ENCODE measurements at regions not wholly inside any gene's neighbourhood (a gene's known extent, or its start where the extent isn't known, plus 50 kb on each side); places are given as distances from the start of the nearest gene placed in this dataset.

DNA sequence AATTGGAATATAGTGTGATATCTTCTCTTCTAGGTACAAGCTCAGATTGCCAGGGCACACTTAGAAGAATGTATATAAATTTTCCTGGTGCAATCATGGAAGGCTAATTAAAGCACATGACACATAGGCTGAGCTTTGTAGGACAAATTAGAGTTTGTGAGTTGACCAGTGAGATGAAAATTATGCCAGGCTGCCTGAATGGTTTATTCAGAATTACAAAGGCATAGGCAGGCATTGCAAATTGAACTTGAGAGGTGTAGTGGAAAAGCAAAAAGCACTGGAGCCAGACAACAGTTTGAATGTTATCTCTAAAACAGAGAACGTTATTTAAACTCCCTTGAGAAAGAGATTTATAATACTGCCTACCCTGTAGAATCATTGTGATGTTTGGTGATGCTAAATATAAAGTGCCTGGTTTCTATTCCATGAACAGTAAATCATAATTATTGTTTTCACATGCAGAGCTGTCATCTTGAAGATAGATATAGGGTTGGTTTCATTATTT, 712.1 kb downstream of the TBC1D32 start:
- H3K27ac Mint-ChIP-seq: no peak overlapping the region
- ChIA-PET POLR2A (no interaction called here), CTCF (no interaction called here)
- H3K27me3 Mint-ChIP-seq: no peaks in the 10 kb centered on the region
- no peak overlapping the region for H3K4me3 Mint-ChIP-seq
- H3K4me1 Mint-ChIP-seq: no peaks in the 10 kb centered on the region
- H3K9me3 Mint-ChIP-seq: no peaks in the 10 kb centered on the region
- no peak for DNase-seq
- no peaks in the 10 kb centered on the region for H3K36me3 Mint-ChIP-seq (ENCODE audit: low read depth)

DNA sequence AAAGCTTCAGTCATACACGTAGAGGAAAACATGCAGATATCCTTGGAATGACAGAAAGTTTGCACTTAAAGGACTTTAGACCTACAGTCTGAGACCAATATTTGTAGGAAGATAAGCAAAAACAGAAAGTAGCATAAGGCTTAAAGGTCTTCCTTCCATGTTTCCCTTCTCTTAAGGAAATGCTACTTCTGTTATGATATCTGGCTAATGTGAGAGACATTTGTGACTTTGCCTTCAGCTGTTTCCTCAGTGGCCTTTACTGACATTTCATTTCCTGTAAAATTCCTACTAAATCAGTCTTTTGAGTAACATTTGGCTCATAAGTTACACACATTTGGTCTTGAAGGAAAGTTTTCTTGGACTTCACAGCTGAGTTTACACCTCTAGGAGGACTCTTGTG, 713.4 kb downstream of the TBC1D32 start:
- Mint-ChIP-seq H3K27ac (no peak overlapping the region), H3K27me3 (no peaks in the 10 kb centered on the region), H3K4me3 (no peak overlapping the region), H3K9me3 (no peaks in the 10 kb centered on the region), H3K4me1 (no peaks in the 10 kb centered on the region), H3K36me3 (ENCODE audit: low read depth) (no peaks in the 10 kb centered on the region)
- ChIA-PET CTCF (no interaction called here), POLR2A (no interaction called here)
- DNase-seq: no peak

- Mint-ChIP-seq H3K27me3 (no peaks in the 10 kb centered on the region), H3K36me3 (ENCODE audit: low read depth) (no peaks in the 10 kb centered on the region), H3K4me1 (no peaks in the 10 kb centered on the region), H3K9me3 (no peaks in the 10 kb centered on the region), H3K4me3 (no peak overlapping the region), H3K27ac (no peak overlapping the region)
- POLR2A ChIA-PET: no interaction called here
- DNase-seq: no peak
- CTCF ChIA-PET: no interaction called here
Measured at GRCh38 chr6:120615238-120615637, 719.0 kb downstream of the TBC1D32 start.

DNA sequence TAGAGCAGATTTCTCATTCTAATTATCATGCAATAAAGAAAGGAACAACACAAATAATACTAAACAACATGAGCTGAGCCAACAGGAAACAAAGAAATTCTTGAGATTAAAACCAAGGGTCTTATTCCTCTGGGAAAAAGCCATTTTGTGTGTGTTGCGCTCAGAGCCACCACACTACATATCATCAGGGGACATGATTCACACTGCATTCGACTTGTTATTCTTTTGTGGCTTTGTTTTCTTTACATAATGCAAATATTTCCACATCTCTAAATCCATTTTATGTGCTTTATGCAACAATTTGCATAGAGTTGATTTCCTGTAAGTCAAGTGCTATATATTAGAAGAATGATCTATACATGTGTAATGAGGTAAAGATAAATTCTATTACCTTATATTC, 719.6 kb downstream of the TBC1D32 start:
- Mint-ChIP-seq H3K9me3 (no peaks in the 10 kb centered on the region), H3K4me3 (no peak overlapping the region), H3K27me3 (no peaks in the 10 kb centered on the region), H3K4me1 (no peaks in the 10 kb centered on the region), H3K36me3 (ENCODE audit: low read depth) (no peaks in the 10 kb centered on the region), H3K27ac (no peak overlapping the region)
- ChIA-PET CTCF (no interaction called here), POLR2A (no interaction called here)
- no peak for DNase-seq

DNA sequence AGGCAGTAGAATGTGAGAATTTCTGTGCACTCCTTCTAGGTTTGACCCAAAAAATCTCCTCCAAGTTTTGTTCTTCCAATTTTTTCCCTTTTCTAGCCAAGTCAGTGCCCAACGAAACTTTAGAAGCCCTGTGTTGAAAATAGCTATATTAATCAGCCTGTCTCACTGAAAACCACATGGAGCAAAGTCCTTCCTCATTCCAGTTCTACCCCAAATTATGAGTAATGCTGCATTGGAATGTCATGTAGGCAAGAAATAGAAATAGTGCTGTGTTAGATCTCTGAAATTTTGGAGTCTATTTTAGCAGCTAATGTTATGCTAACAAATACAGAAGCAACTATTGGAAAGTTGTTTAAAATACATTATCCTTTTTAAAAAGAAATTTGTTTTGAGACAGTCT, 725.5 kb downstream of the TBC1D32 start:
- CTCF ChIA-PET: no interaction called here
- DNase-seq: no peak
- Mint-ChIP-seq H3K4me3 (no peak overlapping the region), H3K27me3 (no peaks in the 10 kb centered on the region), H3K9me3 (no peaks in the 10 kb centered on the region), H3K36me3 (ENCODE audit: low read depth) (no peaks in the 10 kb centered on the region), H3K27ac (no peak overlapping the region), H3K4me1 (no peaks in the 10 kb centered on the region)
- POLR2A ChIA-PET: no interaction called here

- Mint-ChIP-seq H3K27ac (no peak overlapping the region), H3K36me3 (ENCODE audit: low read depth) (no peaks in the 10 kb centered on the region), H3K9me3 (no peaks in the 10 kb centered on the region), H3K4me3 (no peak overlapping the region), H3K4me1 (no peaks in the 10 kb centered on the region), H3K27me3 (no peaks in the 10 kb centered on the region)
- POLR2A ChIA-PET: no interaction called here
- no peak for DNase-seq
- CTCF ChIA-PET: no interaction called here
Measured at GRCh38 chr6:120606743-120607142, 727.5 kb downstream of the TBC1D32 start.

DNA sequence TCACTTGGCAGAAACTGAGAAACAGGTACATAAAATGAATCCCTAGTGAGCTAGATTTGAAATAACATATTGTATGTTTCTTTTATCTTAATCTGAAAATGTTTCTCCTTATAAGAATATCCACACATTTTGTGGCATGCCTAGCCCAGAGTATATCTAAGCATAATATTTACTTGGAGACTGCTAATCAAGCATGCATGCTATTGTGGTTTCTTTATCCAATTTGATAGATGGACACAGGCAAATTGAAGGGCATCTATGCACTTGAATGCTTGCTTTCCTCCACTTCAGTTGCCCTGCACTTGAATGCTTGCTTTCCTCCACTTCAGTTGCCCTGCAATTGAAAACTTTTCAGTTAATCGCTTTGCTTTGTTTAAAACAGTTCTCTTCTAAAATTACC, 729.8 kb downstream of the TBC1D32 start:
- Mint-ChIP-seq H3K4me1 (no peaks in the 10 kb centered on the region), H3K9me3 (no peaks in the 10 kb centered on the region), H3K36me3 (ENCODE audit: low read depth) (no peaks in the 10 kb centered on the region), H3K4me3 (no peak overlapping the region), H3K27ac (no peak overlapping the region), H3K27me3 (no peaks in the 10 kb centered on the region)
- CTCF ChIA-PET: no interaction called here
- no peak for DNase-seq
- POLR2A ChIA-PET: no interaction called here

DNA sequence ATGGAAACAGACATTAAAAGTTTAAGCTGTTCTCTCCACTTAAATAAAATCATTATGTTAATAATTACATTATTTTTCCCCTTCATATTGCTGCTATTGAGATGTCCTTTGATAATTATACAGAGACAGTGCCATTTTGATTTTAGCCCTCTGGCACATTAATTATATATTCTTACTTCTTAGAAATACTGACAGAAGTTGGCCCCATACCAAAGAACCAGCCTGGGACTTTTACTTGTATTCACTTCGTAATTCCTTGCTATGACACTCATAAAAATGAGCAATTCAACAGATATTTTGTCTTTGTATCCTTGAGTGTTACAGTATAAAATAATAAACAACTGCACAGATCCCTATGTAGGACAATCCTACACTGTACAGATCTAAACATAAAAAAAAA, 743.7 kb downstream of the TBC1D32 start:
- Mint-ChIP-seq H3K4me1 (no peaks in the 10 kb centered on the region), H3K27ac (no peak overlapping the region), H3K4me3 (no peak overlapping the region), H3K36me3 (ENCODE audit: low read depth) (no peaks in the 10 kb centered on the region), H3K27me3 (no peaks in the 10 kb centered on the region), H3K9me3 (no peaks in the 10 kb centered on the region)
- ChIA-PET CTCF (no interaction called here), POLR2A (no interaction called here)
- DNase-seq: no peak

- POLR2A ChIA-PET: no interaction called here
- no peaks in the 10 kb centered on the region for H3K36me3 Mint-ChIP-seq (ENCODE audit: low read depth)
- CTCF ChIA-PET: no interaction called here
- H3K9me3 Mint-ChIP-seq: no peaks in the 10 kb centered on the region
- no peaks in the 10 kb centered on the region for H3K27me3 Mint-ChIP-seq
- no peak overlapping the region for H3K4me3 Mint-ChIP-seq
- no peaks in the 10 kb centered on the region for H3K4me1 Mint-ChIP-seq
- no peak overlapping the region for H3K27ac Mint-ChIP-seq
- no peak for DNase-seq
Measured at GRCh38 chr6:120588424-120588823, 745.9 kb downstream of the TBC1D32 start.

GRCh38 chr6:120587381-120587780, 746.9 kb downstream of the TBC1D32 start:
- H3K36me3 Mint-ChIP-seq (ENCODE audit: low read depth): no peaks in the 10 kb centered on the region
- CTCF ChIA-PET: no interaction called here

DNA sequence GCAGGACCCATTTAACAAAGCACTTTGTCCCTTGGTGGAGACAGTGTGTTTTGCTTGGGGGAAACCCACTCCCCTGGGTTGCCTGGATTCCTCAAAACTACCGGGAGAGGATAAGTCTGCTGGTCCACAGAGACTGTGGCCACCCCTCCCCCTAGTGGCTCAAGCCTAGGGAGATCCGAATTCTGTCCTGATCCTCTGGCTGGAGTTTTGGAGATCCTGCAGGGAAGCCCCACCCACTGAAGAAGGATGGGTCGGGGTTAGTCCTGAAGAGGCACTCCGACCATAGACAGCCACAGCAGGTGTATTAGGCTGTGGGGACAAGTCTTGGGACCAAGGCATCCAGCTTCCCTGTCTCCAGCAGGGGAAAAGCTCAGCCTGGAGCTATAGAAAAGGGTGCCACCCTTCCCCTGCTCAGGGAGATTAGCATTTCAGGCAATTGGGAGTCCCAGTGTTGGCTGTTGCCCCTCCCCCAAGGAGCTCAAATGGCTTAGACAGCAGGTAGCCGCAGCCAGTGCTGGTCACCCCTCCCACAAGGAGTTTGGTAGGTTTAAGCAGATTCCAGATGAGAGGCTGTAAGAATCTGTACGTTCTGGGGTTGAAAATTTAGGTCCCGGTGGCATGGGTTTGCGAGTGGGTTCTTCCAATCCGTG, 750.0 kb downstream of the TBC1D32 start:
- H3K27ac Mint-ChIP-seq: no peak overlapping the region
- no peaks in the 10 kb centered on the region for H3K4me1 Mint-ChIP-seq
- H3K36me3 Mint-ChIP-seq (ENCODE audit: low read depth): no peaks in the 10 kb centered on the region
- H3K9me3 Mint-ChIP-seq: no peaks in the 10 kb centered on the region
- H3K27me3 Mint-ChIP-seq: no peaks in the 10 kb centered on the region
- ChIA-PET POLR2A (no interaction called here), CTCF (no interaction called here)
- no peak for DNase-seq
- H3K4me3 Mint-ChIP-seq: no peak overlapping the region

More at GRCh38 chr6:120587381-120587780, 746.9 kb downstream of the TBC1D32 start:
- POLR2A ChIA-PET: no interaction called here
- DNase-seq: no peak
- H3K9me3 Mint-ChIP-seq: no peaks in the 10 kb centered on the region
- no peak overlapping the region for H3K27ac Mint-ChIP-seq
- H3K27me3 Mint-ChIP-seq: no peaks in the 10 kb centered on the region
- H3K4me3 Mint-ChIP-seq: no peak overlapping the region
- no peaks in the 10 kb centered on the region for H3K4me1 Mint-ChIP-seq

- Mint-ChIP-seq H3K9me3 (no peaks in the 10 kb centered on the region), H3K36me3 (ENCODE audit: low read depth) (no peaks in the 10 kb centered on the region), H3K4me1 (no peaks in the 10 kb centered on the region), H3K27ac (no peak overlapping the region), H3K27me3 (no peaks in the 10 kb centered on the region), H3K4me3 (no peak overlapping the region)
- CTCF ChIA-PET: no interaction called here
- POLR2A ChIA-PET: no interaction called here
- DNase-seq: no peak
Measured at GRCh38 chr6:120576061-120576460, 758.2 kb downstream of the TBC1D32 start.

DNA sequence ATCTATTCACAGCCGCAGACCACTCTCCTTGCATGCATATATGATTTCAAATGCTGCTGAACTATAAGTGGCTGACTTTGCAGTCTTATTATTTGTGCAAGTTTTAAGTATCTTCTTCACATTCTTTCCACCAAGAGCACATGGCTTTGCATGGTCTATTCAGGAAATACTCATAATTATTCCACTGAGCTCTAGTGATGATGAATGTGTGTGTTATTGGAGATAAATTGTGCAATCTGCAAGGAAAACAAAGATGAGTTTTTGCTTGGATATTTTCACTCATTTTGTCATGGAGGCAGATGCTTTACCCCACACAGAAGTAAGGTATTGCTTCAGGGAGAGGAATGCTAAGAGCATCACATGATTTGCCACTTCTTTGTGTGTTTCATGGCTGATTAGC, 764.6 kb downstream of the TBC1D32 start:
- H3K9me3 Mint-ChIP-seq: no peaks in the 10 kb centered on the region
- POLR2A ChIA-PET: no interaction called here
- H3K27ac Mint-ChIP-seq: no peak overlapping the region
- DNase-seq: no peak
- no peaks in the 10 kb centered on the region for H3K27me3 Mint-ChIP-seq
- CTCF ChIA-PET: interaction anchor here (0.7 kb wide), 1 partner anchor 794 kb away, joined by 4 read pairs; no protein-coding TSS in a partner anchor
- H3K36me3 Mint-ChIP-seq (ENCODE audit: low read depth): no peaks in the 10 kb centered on the region
- H3K4me1 Mint-ChIP-seq: no peaks in the 10 kb centered on the region
- no peak overlapping the region for H3K4me3 Mint-ChIP-seq

DNA sequence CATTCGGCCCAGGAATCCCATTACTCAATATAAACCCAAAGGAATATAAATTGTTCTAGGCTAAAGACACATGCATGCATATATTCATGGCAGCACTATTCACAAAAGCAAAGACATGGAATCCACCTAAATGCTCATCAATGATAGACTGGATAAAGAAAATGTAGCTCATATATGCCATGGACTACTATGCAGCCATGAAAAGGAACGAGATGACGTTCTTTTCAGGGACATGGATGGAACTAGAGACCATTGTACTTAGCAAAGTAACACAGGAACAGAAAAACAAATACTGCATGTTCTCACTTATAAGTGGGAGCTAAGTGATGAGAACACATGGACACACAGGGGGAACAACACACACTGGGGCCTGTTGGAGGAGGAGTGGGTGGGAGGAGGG, 769.5 kb downstream of the TBC1D32 start:
- no peaks in the 10 kb centered on the region for H3K9me3 Mint-ChIP-seq

More for the DNA sequence above, 769.5 kb downstream of the TBC1D32 start:
- no peak overlapping the region for H3K4me3 Mint-ChIP-seq
- CTCF ChIA-PET: no interaction called here
- DNase-seq: no peak
- H3K4me1 Mint-ChIP-seq: no peaks in the 10 kb centered on the region
- POLR2A ChIA-PET: no interaction called here
- H3K27ac Mint-ChIP-seq: no peak overlapping the region
- H3K27me3 Mint-ChIP-seq: no peaks in the 10 kb centered on the region
- no peaks in the 10 kb centered on the region for H3K36me3 Mint-ChIP-seq (ENCODE audit: low read depth)
